ENCODE measurements at regions not wholly inside any gene's neighbourhood (a gene's known extent, or its start where the extent isn't known, plus 50 kb on each side); places are given as distances from the start of the nearest gene placed in this dataset.
"Not testable (repeated sequence)": the region's sequence is repeated elsewhere in the genome, so short reads cannot be mapped to it uniquely, and the experiment has no call there.

DNA sequence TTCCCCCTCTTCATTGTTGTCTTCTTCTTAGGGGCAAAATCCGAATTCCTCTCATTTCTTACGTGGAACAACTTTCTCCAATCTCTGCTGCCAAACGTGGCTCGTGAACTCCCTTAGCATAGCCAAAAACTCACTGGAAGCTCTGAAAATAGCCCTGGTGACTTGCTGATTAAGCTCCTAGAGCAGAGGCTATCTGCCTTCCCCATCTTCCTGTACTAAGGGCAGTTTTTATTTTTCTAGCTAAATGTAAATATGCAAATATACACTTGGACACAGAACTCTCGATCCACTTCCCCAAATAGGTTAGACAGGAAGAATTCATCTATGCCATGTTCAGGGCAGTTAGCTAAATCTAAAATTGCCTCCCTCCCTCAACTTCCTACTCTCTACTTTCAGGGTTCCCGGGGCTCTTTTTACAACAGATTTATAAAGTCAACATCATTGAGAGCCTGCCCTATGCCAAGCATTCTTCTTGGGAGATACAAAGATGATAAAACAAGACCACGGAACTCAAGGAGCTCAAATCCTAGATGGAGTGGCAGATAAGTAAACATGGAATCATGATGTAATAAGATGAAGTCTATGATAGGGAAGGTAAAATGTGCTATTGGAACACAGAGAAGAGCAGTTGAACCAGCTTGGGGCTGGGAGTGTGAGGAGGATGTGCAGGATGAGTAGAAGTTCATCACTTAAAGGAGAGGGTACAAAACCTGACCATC is 59.4 kb upstream of the FMOD start:
- Mint-ChIP-seq H3K4me3 (no peak overlapping the region), H3K27ac (no peak overlapping the region), H3K9me3 (no peaks in the 10 kb centered on the region), H3K4me1 (ENCODE audit: unreplicated experiment) (no peaks in the 10 kb centered on the region), H3K36me3 (no peaks in the 10 kb centered on the region), H3K27me3 (peaks cover 54% of the 10 kb centered on the region)
- no peak for DNase-seq (ENCODE audit: extremely low spot score, unreplicated experiment)
- no peak for TF ChIP-seq CTCF (conservative IDR thresholded peaks at IDR 0.05)

DNA sequence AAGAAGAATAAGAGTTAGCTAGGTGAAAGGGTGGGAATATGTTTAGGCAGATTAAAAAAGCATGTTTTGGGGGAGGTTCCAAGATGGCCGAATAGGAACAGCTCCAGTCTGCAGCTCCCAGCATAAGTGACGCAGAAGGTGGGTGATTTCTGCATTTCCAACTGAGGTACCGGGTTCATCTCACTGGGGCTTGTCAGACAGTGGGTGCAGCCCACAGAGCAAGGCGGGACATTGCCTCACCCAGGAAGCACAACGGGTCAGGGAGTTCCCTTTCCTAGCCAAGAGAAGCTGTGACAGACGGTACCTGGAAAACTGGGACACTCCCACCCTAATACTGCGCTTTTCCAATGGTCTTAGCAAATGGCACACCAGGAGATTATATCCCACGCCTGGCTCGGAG is 60.5 kb upstream of the FMOD start:
- not testable (repeated sequence) for H3K9me3 Mint-ChIP-seq; DNase-seq (ENCODE audit: extremely low spot score, unreplicated experiment); H3K27ac Mint-ChIP-seq; H3K4me1 Mint-ChIP-seq (ENCODE audit: unreplicated experiment); H3K4me3 Mint-ChIP-seq; H3K36me3 Mint-ChIP-seq
- H3K27me3 Mint-ChIP-seq: peaks cover 49% of the 10 kb centered on the region

- H3K27me3 Mint-ChIP-seq: peaks cover 30% of the 10 kb centered on the region
- H3K4me3 Mint-ChIP-seq: no peak overlapping the region
- peaks cover 6% of the 10 kb centered on the region for H3K4me1 Mint-ChIP-seq (ENCODE audit: unreplicated experiment)
- no peak overlapping the region for H3K27ac Mint-ChIP-seq
- H3K36me3 Mint-ChIP-seq: no peaks in the 10 kb centered on the region
- H3K9me3 Mint-ChIP-seq: no peaks in the 10 kb centered on the region
- no peak for TF ChIP-seq CTCF (conservative IDR thresholded peaks at IDR 0.05)
- no peak for DNase-seq (ENCODE audit: extremely low spot score, unreplicated experiment)
Measured at GRCh38 chr1:203419558-203419957, 56.0 kb upstream of the PRELP start.

DNA sequence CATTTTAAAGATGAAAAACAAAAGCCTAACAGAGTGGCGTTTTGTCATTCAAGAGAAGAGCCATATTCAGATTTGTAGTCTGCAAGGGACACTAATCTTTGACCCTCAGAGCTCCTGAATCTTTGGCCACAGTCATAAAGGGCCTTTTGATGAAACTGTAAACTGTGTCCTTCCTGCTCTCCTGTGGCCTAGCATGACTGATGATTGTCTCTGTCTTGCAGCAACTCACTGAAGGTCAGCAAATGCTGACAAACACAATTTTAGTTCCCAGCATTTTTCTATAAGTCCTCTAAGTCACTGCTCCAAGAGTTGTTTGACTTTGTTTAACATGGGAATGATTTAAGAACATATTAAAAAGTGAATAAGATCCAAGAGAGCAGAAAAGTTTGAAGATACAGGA is 55.3 kb upstream of the PRELP start:
- Mint-ChIP-seq H3K27me3 (peaks cover 30% of the 10 kb centered on the region), H3K27ac (no peak overlapping the region), H3K4me3 (no peak overlapping the region), H3K36me3 (no peaks in the 10 kb centered on the region), H3K9me3 (no peaks in the 10 kb centered on the region), H3K4me1 (ENCODE audit: unreplicated experiment) (peaks cover 11% of the 10 kb centered on the region)
- TF ChIP-seq CTCF (conservative IDR thresholded peaks at IDR 0.05): no peak
- no peak for DNase-seq (ENCODE audit: extremely low spot score, unreplicated experiment)

GRCh38 chr1:203421246-203421645 is 54.4 kb upstream of the PRELP start:
- H3K9me3 Mint-ChIP-seq: no peaks in the 10 kb centered on the region
- H3K36me3 Mint-ChIP-seq: no peaks in the 10 kb centered on the region
- H3K27ac Mint-ChIP-seq: no peak overlapping the region
- H3K4me1 Mint-ChIP-seq (ENCODE audit: unreplicated experiment): peaks cover 20% of the 10 kb centered on the region
- peaks cover 33% of the 10 kb centered on the region for H3K27me3 Mint-ChIP-seq
- no peak for DNase-seq (ENCODE audit: extremely low spot score, unreplicated experiment)
- no peak overlapping the region for H3K4me3 Mint-ChIP-seq
- TF ChIP-seq CTCF (conservative IDR thresholded peaks at IDR 0.05): no peak

GRCh38 chr1:203422116-203422515 is 53.5 kb upstream of the PRELP start:
- no peaks in the 10 kb centered on the region for H3K36me3 Mint-ChIP-seq
- no peak for TF ChIP-seq CTCF (conservative IDR thresholded peaks at IDR 0.05)
- H3K9me3 Mint-ChIP-seq: no peaks in the 10 kb centered on the region
- no peak for DNase-seq (ENCODE audit: extremely low spot score, unreplicated experiment)
- no peak overlapping the region for H3K4me3 Mint-ChIP-seq
- H3K4me1 Mint-ChIP-seq (ENCODE audit: unreplicated experiment): peaks cover 24% of the 10 kb centered on the region
- H3K27ac Mint-ChIP-seq: no peak overlapping the region
- peaks cover 37% of the 10 kb centered on the region for H3K27me3 Mint-ChIP-seq
